Endothelial cell of umbilical vein (primary cell): ENCODE measurements at regions not wholly inside any gene's neighbourhood (a gene's known extent, or its start where the extent isn't known, plus 50 kb on each side); places are given as distances from the start of the nearest gene placed in this dataset.

Source experiments
- BruUV-seq: library from RNA; stranded (reverse); fragments of 400-500 nt; replicated peaks from 2 replicates; lab custom pipeline; 2021; lab: Mats Ljungman, UMichigan
- CTCF ChIA-PET: fragments of 300-600, 350-600 bp; sonication (Branson Sonifier 250); formaldehyde crosslinking; loops from one replicate; lab custom pipeline; 2021; ENCODE audit warnings: antibody characterized with exemption, inconsistent platforms; lab: Charles Lee
- POLR2A ChIA-PET: fragments of 300-600, 350-600 bp; sonication (Branson Sonifier 250); formaldehyde crosslinking; loops from one replicate; lab custom pipeline; 2021; ENCODE audit warnings: antibody characterized with exemption, inconsistent platforms; lab: Charles Lee
- DNase-seq: peaks from one replicate; pipeline ENCODE4 v3.0.0-alpha.2; 2011; ENCODE audit warnings: low read depth, low spot score
- FAIRE-seq: peaks from 2 replicates; lab custom pipeline; 2011; peaks lifted over from hg19 to GRCh38; lab: Jason Lieb, UNC
- H2AFZ ChIP-seq: 2 replicates; pipeline ENCODE4 v1.6.0; 2012; ENCODE audit warnings: low read depth, low read length, control low read depth, inconsistent platforms
- H3K27ac ChIP-seq: 2 replicates; pipeline ENCODE4 v1.5.1; 2011; ENCODE audit warnings: low read depth, mild to moderate bottlenecking, control low read depth, low read length, moderate library complexity; ENCODE audit not compliant: insufficient read depth
- H3K27me3 ChIP-seq, 2 experiments: 2 replicates each; pipeline versions ENCODE4 v1.6.0 to v1.6.1; 2011; ENCODE audit warnings: low read length in 2 of 2, mixed read lengths in 1 of 2; ENCODE audit not compliant: control insufficient read depth in 2 of 2, insufficient read depth in 2 of 2
- H3K36me3 ChIP-seq, 2 experiments: 2 replicates in 1 of 2; 3 replicates in 1 of 2; pipeline ENCODE4 v1.5.1; 2011; ENCODE audit warnings: low read length in 2 of 2, mild to moderate bottlenecking in 1 of 2, moderate library complexity in 1 of 2; ENCODE audit not compliant: control insufficient read depth in 2 of 2, insufficient read depth in 2 of 2; ENCODE audit errors: extremely low read depth in 1 of 2
- H3K4me1 ChIP-seq: 3 replicates; pipeline ENCODE4 v1.5.1; 2011; ENCODE audit warnings: mild to moderate bottlenecking, low read length; ENCODE audit not compliant: control insufficient read depth, insufficient read depth; ENCODE audit errors: extremely low read depth
- H3K4me2 ChIP-seq: 2 replicates; pipeline ENCODE4 v1.6.1; 2011; ENCODE audit warnings: low read length, control low read depth, mixed read lengths; ENCODE audit not compliant: insufficient read depth
- H3K4me3 ChIP-seq, 3 experiments: fragments of 200-600 bp in 1 of 3; sonication (generic), shearing (Covaris generic) in 1 of 3; replicated peaks in 1 of 3; 2 replicates each; pipeline ENCODE4 v1.5.1; 2011 to 2016; ENCODE audit warnings: control low read depth in 3 of 3, low read length in 3 of 3, mild to moderate bottlenecking in 2 of 3, inconsistent platforms in 1 of 3, low read depth in 1 of 3, moderate library complexity in 1 of 3; ENCODE audit not compliant: insufficient read depth in 1 of 3
- H3K79me2 ChIP-seq: 2 replicates; pipeline ENCODE4 v1.6.0; 2012; ENCODE audit warnings: low read length, inconsistent platforms; ENCODE audit not compliant: control insufficient read depth, insufficient read depth
- H3K9ac ChIP-seq: replicated peaks from 2 replicates; pipeline ENCODE3; 2011; ENCODE audit warnings: low read length, control low read depth; ENCODE audit not compliant: insufficient read depth; ENCODE audit errors: extremely low read depth
- H3K9me1 ChIP-seq: replicated peaks from 3 replicates; pipeline ENCODE4 v1.6.0; 2011; ENCODE audit warnings: mild to moderate bottlenecking, low read length; ENCODE audit not compliant: control insufficient read depth, insufficient read depth; ENCODE audit errors: extremely low read depth
- H3K9me3 ChIP-seq: replicated peaks from 2 replicates; pipeline ENCODE4 v1.5.1; 2012; ENCODE audit warnings: low read length, inconsistent platforms; ENCODE audit not compliant: control insufficient read depth, insufficient read depth
- H4K20me1 ChIP-seq: replicated peaks from 2 replicates; pipeline ENCODE3; 2011; ENCODE audit warnings: mild to moderate bottlenecking, low read length; ENCODE audit not compliant: control insufficient read depth, insufficient read depth; ENCODE audit errors: extremely low read depth
- EZH2 ChIP-seq: IDR thresholded peaks from 2 replicates; pipeline ENCODE4 v1.6.1; 2012; ENCODE audit warnings: borderline replicate concordance, low read depth, mild to moderate bottlenecking, moderate library complexity, low read length, inconsistent platforms; ENCODE audit not compliant: severe bottlenecking
- GATA2 ChIP-seq: IDR thresholded peaks from 2 replicates; pipeline ENCODE4 v1.7.0; 2011; ENCODE audit warnings: low read depth, mild to moderate bottlenecking, moderate library complexity, mixed read lengths, low read length; ENCODE audit not compliant: insufficient read length, insufficient read depth
- POLR2A ChIP-seq: IDR thresholded peaks from 2 replicates; pipeline ENCODE4 v1.6.1; 2012; ENCODE audit warnings: low read depth, mild to moderate bottlenecking, control low read depth, low read length
- POLR2AphosphoS5 ChIP-seq: IDR thresholded peaks from 2 replicates; pipeline ENCODE4 v1.6.1; 2012; ENCODE audit warnings: low read depth, mild to moderate bottlenecking, control low read depth, low read length, moderate library complexity; ENCODE audit not compliant: insufficient read depth
- dilution Hi-C: fragments of 300-500 bp; cut with MboI; formaldehyde crosslinking; loops from one replicate; pipeline ENCODE4 v1.15.0; 2019; ENCODE audit warnings: low sequenced_read_pairs; ENCODE audit not compliant: extremely low pct_ligation_motif_present
- intact Hi-C: fragments of 100-400 bp; cut with micrococcal nuclease; formaldehyde crosslinking; loops from one replicate; pipeline ENCODE4 v1.10.0; 2022
- TF ChIP-seq, protein P1 (sequence below): IDR thresholded peaks from 2 replicates; pipeline ENCODE4 v1.6.1; 2011; ENCODE audit not compliant: insufficient read depth, insufficient read length
- TF ChIP-seq, protein P2 (sequence below), 2 donors: IDR thresholded peaks; 1 replicate in 1 of 2; 2 replicates in 1 of 2; pipeline ENCODE4 v1.5.1; 2011; ENCODE audit warnings: low read length in 2 of 2, mild to moderate bottlenecking in 2 of 2, moderate library complexity in 2 of 2, control low read depth in 1 of 2, inconsistent platforms in 1 of 2, low read depth in 1 of 2; ENCODE audit not compliant: insufficient read depth in 1 of 2; ENCODE audit errors: extremely low read depth in 1 of 2

DNA sequence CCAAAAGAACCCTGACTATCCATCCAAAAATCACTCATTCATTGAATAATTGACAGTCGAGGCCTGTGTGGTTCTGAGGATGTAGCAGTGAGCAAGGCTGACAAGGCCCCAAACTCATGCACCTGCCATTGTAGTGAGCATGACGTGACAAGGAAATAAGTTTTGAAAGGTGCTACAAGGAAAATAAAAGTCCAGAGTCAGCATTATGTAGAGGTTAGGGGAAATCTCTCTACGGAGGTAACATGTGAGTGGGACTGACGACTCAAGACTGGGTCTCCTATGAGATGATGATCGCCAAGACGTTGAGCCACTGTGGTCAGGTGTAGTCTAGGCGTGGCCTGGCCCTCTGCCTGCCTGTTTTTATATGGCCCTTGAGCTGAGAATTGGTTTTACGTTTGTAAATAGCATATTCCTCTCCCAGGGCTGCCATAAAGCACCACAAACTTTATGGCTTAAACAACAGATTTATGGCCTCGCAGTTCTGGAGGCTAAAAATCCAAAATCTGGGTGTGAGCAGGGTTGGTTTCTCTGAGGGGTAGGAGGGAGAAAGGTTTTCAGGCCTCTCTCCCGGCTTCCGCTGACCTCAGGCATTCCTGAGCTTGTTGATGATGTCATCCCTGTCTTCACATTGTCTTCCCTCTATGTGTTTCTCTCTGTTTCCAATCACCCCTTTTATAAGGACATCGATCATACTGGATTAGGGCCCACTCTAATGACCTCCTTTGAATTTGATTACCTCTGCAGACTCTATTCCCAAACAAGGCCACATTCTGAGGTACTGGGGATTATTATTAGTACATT is 206.4 kb upstream of the EGFLAM start:
- Histone ChIP-seq H2AFZ (no peak overlapping the region), H3K79me2 (no peaks in the 10 kb centered on the region), H3K4me3 (no peak overlapping the region), H3K4me1 (no peaks in the 10 kb centered on the region), H4K20me1 (no peaks in the 10 kb centered on the region), H3K27ac (no peak overlapping the region), H3K9me1 (no peaks in the 10 kb centered on the region), H3K36me3 (no peaks in the 10 kb centered on the region), H3K9ac (no peak overlapping the region), H3K4me2 (no peak overlapping the region), H3K27me3 (no peaks in the 10 kb centered on the region), H3K9me3 (no peaks in the 10 kb centered on the region)
- CTCF ChIA-PET, result no interaction called here
- dilution Hi-C loops (no loop called here), intact Hi-C loops (no loop called here)
- DNase-seq, result no peak
- POLR2A ChIA-PET, result no interaction called here
- TF ChIP-seq POLR2AphosphoS5 (no peak), EZH2 (no peak), GATA2 (no peak), POLR2A (no peak)
- TF ChIP-seq, protein P1, sequence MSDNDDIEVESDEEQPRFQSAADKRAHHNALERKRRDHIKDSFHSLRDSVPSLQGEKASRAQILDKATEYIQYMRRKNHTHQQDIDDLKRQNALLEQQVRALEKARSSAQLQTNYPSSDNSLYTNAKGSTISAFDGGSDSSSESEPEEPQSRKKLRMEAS, result no peak
- TF ChIP-seq, protein P2, sequence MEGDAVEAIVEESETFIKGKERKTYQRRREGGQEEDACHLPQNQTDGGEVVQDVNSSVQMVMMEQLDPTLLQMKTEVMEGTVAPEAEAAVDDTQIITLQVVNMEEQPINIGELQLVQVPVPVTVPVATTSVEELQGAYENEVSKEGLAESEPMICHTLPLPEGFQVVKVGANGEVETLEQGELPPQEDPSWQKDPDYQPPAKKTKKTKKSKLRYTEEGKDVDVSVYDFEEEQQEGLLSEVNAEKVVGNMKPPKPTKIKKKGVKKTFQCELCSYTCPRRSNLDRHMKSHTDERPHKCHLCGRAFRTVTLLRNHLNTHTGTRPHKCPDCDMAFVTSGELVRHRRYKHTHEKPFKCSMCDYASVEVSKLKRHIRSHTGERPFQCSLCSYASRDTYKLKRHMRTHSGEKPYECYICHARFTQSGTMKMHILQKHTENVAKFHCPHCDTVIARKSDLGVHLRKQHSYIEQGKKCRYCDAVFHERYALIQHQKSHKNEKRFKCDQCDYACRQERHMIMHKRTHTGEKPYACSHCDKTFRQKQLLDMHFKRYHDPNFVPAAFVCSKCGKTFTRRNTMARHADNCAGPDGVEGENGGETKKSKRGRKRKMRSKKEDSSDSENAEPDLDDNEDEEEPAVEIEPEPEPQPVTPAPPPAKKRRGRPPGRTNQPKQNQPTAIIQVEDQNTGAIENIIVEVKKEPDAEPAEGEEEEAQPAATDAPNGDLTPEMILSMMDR (IDR thresholded peaks at IDR 0.05; ENCODE audit: extremely low read depth in 1 of 2, insufficient read depth in 1 of 2, low read depth in 1 of 2, low read length in 2 of 2), result no peak
- FAIRE-seq, result no peak
- BruUV-seq, result no TSS peak
